K562 (cell line): ENCODE measurements at regions not wholly inside any gene's neighbourhood (a gene's known extent, or its start where the extent isn't known, plus 50 kb on each side); places are given as distances from the start of the nearest gene placed in this dataset.

Experiments
- ARID3A ChIP-seq: IDR thresholded peaks from 2 replicates; pipeline ENCODE4 v1.6.1; 2012; ENCODE audit warnings: low read depth, low read length, improper control_type of control experiment, borderline replicate concordance
- CBFA2T2 ChIP-seq: fragments of 450-650 bp; conservative IDR thresholded peaks from 2 replicates; pipeline ENCODE4 v1.6.1; 2017; ENCODE audit warnings: mild to moderate bottlenecking
- CEBPG ChIP-seq, 3 experiments: fragments of 200-800 bp in 1 of 3; sonication (Bioruptor generic) in 1 of 3; sonication (generic) in 1 of 3; formaldehyde crosslinking in 1 of 3; IDR thresholded peaks in 2 of 3; conservative IDR thresholded peaks in 1 of 3; 2 replicates each; pipeline versions ENCODE4 v1.6.1 to v1.8.0; 2016 to 2022; ENCODE audit warnings: missing compliant biosample characterization in 2 of 3, missing genetic modification characterization in 2 of 3, mild to moderate bottlenecking in 1 of 3, missing genetic modification reagents in 1 of 3
- DLX4 ChIP-seq: fragments of 250-450 bp; sonication (Bioruptor Pico); IDR thresholded peaks from 2 replicates; pipeline ENCODE4 v1.6.1; 2021; ENCODE audit warnings: mild to moderate bottlenecking
- ELK1 ChIP-seq: sonication (generic); formaldehyde crosslinking; IDR thresholded peaks from 2 replicates; pipeline ENCODE4 v1.8.1; 2022; ENCODE audit warnings: missing genetic modification reagents
- EP300 ChIP-seq: IDR thresholded peaks from 2 replicates; pipeline ENCODE4 v1.6.1; 2012; ENCODE audit warnings: low read length, improper control_type of control experiment
- HDAC6 ChIP-seq: IDR thresholded peaks from 2 replicates; pipeline ENCODE4 v1.6.1; 2012; ENCODE audit warnings: low read depth, mild to moderate bottlenecking, control low read depth, inconsistent platforms, low read length, moderate library complexity
- HDAC8 ChIP-seq: fragments of 450-650 bp; IDR thresholded peaks from 2 replicates; pipeline ENCODE4 v1.6.1; 2016; ENCODE audit warnings: mild to moderate bottlenecking, missing genetic modification characterization, moderate library complexity, missing compliant biosample characterization
- KDM5B ChIP-seq: fragments of 200-600 bp; sonication (generic); IDR thresholded peaks from 2 replicates; pipeline ENCODE4 v1.6.1; 2012; ENCODE audit warnings: low read depth, mild to moderate bottlenecking, moderate library complexity, low read length, control low read depth, inconsistent platforms; ENCODE audit not compliant: insufficient replicate concordance
- MCM7 ChIP-seq, 2 experiments: fragments of 450-650 bp; IDR thresholded peaks; 2 replicates each; pipeline ENCODE4 v1.6.1; 2016 to 2018
- NFYB ChIP-seq: IDR thresholded peaks from 2 replicates; pipeline ENCODE4 v1.6.1; 2011; ENCODE audit warnings: mild to moderate bottlenecking, moderate library complexity; ENCODE audit not compliant: insufficient read length; ENCODE audit errors: extremely low read depth
- PREB ChIP-seq: sonication (generic); formaldehyde crosslinking; IDR thresholded peaks from 2 replicates; pipeline ENCODE4 v1.8.1; 2023; ENCODE audit warnings: mild to moderate bottlenecking, missing genetic modification reagents
- PURB ChIP-seq: sonication (generic); formaldehyde crosslinking; IDR thresholded peaks from 2 replicates; pipeline ENCODE4 v1.9.0; 2021; ENCODE audit warnings: low read depth, mild to moderate bottlenecking, missing genetic modification reagents
- RBFOX2 ChIP-seq: fragments of 200-400 bp; formaldehyde crosslinking; IDR thresholded peaks from 2 replicates; pipeline ENCODE4 v1.6.1; 2017; ENCODE audit warnings: low read depth, mild to moderate bottlenecking, low read length, moderate library complexity
- RBM34 ChIP-seq: fragments of 200-400 bp; formaldehyde crosslinking; IDR thresholded peaks from 2 replicates; pipeline ENCODE4 v1.6.1; 2018; ENCODE audit warnings: low read length, borderline replicate concordance; ENCODE audit not compliant: insufficient read depth
- SREBF2 ChIP-seq: sonication (generic); formaldehyde crosslinking; IDR thresholded peaks from 2 replicates; pipeline ENCODE4 v1.4.0; 2020; ENCODE audit warnings: mild to moderate bottlenecking, missing genetic modification reagents
- SUPT5H ChIP-seq: fragments of 450-650 bp; IDR thresholded peaks from 2 replicates; pipeline ENCODE4 v1.6.1; 2016
- ZNF445 ChIP-seq: fragments of 250-450 bp; sonication (Bioruptor Pico); IDR thresholded peaks from 2 replicates; pipeline ENCODE4 v1.4.0; 2020; ENCODE audit warnings: low read depth, mild to moderate bottlenecking, moderate library complexity
- ZNF57 ChIP-seq: fragments of 450-650 bp; formaldehyde crosslinking; IDR thresholded peaks from 2 replicates; pipeline ENCODE4 v1.4.0; 2020; ENCODE audit warnings: mild to moderate bottlenecking, moderate library complexity
- ZSCAN29 ChIP-seq: fragments of 450-650 bp; IDR thresholded peaks from 2 replicates; pipeline ENCODE4 v1.6.1; 2017
- TF ChIP-seq, protein P1 (sequence below): sonication (generic); formaldehyde crosslinking; IDR thresholded peaks from 2 replicates; pipeline ENCODE4 v1.8.1; 2023; ENCODE audit warnings: mild to moderate bottlenecking, missing genetic modification reagents

GRCh38 chr4:186839122-186840037, 115.7 kb upstream of the FAT1 start (continued):
- TF ChIP-seq DLX4 (no peak), SREBF2 (CRISPR knock-in tag) (no peak), ZNF445 (CRISPR knock-in tag) (no peak), MCM7 (IDR thresholded peaks at IDR 0.05) (no peak), PREB (CRISPR knock-in tag) (no peak), CEBPG (CRISPR knock-in tag; IDR thresholded peaks at IDR 0.05) (no peak), CEBPG (tag; conservative IDR thresholded peaks at IDR 0.05 in 1 of 2, IDR thresholded peaks at IDR 0.05 in 1 of 2) (peak in 1 of 2 experiments; percentile 19; a peak in 1 of 4 replicates), KDM5B (no peak), RBM34 (no peak), SUPT5H (no peak), PURB (CRISPR knock-in tag) (no peak), ELK1 (CRISPR knock-in tag) (no peak), ZSCAN29 (no peak), CBFA2T2 (no peak), NFYB (no peak), RBFOX2 (0 out of 2 replicates have a peak, but pooled peaks have one; percentile 21), HDAC8 (tag) (no peak), EP300 (no peak), ZNF57 (CRISPR knock-in tag) (no peak), HDAC6 (no peak), ARID3A (no peak)
- TF ChIP-seq, protein P1, sequence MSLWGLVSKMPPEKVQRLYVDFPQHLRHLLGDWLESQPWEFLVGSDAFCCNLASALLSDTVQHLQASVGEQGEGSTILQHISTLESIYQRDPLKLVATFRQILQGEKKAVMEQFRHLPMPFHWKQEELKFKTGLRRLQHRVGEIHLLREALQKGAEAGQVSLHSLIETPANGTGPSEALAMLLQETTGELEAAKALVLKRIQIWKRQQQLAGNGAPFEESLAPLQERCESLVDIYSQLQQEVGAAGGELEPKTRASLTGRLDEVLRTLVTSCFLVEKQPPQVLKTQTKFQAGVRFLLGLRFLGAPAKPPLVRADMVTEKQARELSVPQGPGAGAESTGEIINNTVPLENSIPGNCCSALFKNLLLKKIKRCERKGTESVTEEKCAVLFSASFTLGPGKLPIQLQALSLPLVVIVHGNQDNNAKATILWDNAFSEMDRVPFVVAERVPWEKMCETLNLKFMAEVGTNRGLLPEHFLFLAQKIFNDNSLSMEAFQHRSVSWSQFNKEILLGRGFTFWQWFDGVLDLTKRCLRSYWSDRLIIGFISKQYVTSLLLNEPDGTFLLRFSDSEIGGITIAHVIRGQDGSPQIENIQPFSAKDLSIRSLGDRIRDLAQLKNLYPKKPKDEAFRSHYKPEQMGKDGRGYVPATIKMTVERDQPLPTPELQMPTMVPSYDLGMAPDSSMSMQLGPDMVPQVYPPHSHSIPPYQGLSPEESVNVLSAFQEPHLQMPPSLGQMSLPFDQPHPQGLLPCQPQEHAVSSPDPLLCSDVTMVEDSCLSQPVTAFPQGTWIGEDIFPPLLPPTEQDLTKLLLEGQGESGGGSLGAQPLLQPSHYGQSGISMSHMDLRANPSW (CRISPR knock-in tag): no peak
